Muscle layer of duodenum (tissue), 2 donors: ENCODE measurements at regions not wholly inside any gene's neighbourhood (a gene's known extent, or its start where the extent isn't known, plus 50 kb on each side); places are given as distances from the start of the nearest gene placed in this dataset.

Source experiments
- H3K27ac ChIP-seq: one replicate; pipeline ENCODE4 v1.7.0; 2013; ENCODE audit warnings: mild to moderate bottlenecking, low read length
- H3K27me3 ChIP-seq: one replicate; pipeline ENCODE4 v1.7.0; 2013; ENCODE audit warnings: low read depth, mild to moderate bottlenecking, control low read depth, low read length
- H3K36me3 ChIP-seq, 2 donors: one replicate each; pipeline ENCODE4 v1.7.0; 2013; ENCODE audit warnings: low read length in 2 of 2, control low read depth in 1 of 2, mild to moderate bottlenecking in 1 of 2; ENCODE audit not compliant: insufficient read depth in 2 of 2, control insufficient read depth in 1 of 2
- H3K4me1 ChIP-seq, 2 donors: one replicate each; pipeline ENCODE4 v1.7.0; 2013; ENCODE audit warnings: low read length in 2 of 2, mild to moderate bottlenecking in 2 of 2, control low read depth in 1 of 2, moderate library complexity in 1 of 2; ENCODE audit not compliant: insufficient read depth in 2 of 2, control insufficient read depth in 1 of 2
- H3K4me3 ChIP-seq, 2 donors: one replicate each; pipeline ENCODE4 v1.7.0; 2013; ENCODE audit warnings: low read length in 2 of 2, low read depth in 1 of 2, mild to moderate bottlenecking in 1 of 2
- H3K9me3 ChIP-seq, 2 donors: one replicate each; pipeline ENCODE4 v1.7.0; 2013; ENCODE audit warnings: low read length in 2 of 2, control low read depth in 1 of 2, mild to moderate bottlenecking in 1 of 2; ENCODE audit not compliant: control insufficient read depth in 1 of 2
- donor health status: healthy.

DNA sequence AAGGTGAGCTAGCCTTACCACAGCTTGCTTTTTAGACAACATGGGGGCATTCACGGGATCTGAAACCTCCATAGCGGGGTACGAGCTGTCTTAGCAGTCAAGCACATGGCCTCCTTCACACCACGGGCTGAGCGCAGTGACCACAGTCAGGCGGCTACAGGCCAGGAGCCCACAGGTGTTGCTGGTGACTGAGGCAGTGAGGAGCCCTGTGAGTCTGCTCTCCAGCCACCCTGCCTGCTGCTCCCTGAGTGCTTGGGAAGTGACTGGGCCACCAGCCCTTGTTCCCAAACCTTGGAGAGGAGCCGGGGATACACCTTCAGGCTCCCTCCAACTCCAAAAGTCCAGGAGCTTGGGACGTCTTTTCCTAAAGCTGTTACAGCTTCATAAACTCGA is 418.1 kb upstream of the MYT1L start:
- peaks cover 0 to 5% of the 10 kb centered on the region in 2 donors for H3K9me3 ChIP-seq
- peaks cover 0 to under 1% of the 10 kb centered on the region in 2 donors for H3K4me1 ChIP-seq

DNA sequence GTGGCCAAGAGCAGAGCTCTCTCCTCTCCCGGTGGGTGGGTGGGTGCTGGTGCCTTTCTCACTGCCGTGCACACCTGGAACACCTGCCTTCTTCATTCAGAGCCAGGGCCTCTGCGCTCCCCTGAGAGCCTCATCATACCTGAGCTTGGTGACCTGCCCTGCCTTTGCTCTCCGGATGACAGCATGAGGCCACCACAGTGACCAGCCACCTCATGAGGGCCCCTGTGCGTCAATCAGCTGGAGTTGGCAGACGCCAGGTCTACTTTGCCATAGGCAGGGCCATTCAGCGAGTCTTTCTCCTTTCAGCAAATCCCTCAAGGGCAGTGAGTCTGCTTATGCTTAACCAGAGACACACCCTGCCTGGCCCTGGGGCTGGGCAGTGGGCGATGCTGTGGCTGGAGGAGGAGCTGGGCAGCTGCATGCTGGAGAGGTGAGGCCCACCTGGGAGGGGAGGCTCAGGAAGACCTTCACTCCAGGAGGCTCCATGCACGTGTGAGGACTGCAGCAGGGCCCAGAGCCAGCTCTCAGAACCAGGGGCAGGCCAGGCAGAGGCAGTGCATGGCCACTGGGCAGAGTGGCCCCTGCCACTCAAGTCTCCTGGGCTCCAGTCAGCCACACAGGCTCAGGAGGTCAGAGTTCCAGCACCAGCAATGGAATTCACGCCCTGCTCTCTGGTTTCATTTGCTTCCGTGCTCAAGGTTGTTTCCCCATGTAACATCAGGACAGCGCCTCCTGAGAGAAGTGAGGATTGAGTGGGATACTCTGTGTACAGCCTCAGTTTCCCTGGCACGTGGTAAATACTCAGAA is 417.5 kb upstream of the MYT1L start:
- Histone ChIP-seq H3K36me3 (no peaks in the 10 kb centered on the region), H3K9me3 (peaks cover 0 to under 1% of the 10 kb centered on the region in 2 donors), H3K27ac (no peak overlapping the region), H3K27me3 (no peaks in the 10 kb centered on the region), H3K4me3 (no peak overlapping the region), H3K4me1 (peaks cover 0 to 7% of the 10 kb centered on the region in 2 donors)

More for the DNA sequence above, 418.1 kb upstream of the MYT1L start:
- H3K27ac ChIP-seq, result no peak overlapping the region
- no peaks in the 10 kb centered on the region for H3K27me3 ChIP-seq
- H3K36me3 ChIP-seq, result no peaks in the 10 kb centered on the region
- H3K4me3 ChIP-seq, result no peak overlapping the region

DNA sequence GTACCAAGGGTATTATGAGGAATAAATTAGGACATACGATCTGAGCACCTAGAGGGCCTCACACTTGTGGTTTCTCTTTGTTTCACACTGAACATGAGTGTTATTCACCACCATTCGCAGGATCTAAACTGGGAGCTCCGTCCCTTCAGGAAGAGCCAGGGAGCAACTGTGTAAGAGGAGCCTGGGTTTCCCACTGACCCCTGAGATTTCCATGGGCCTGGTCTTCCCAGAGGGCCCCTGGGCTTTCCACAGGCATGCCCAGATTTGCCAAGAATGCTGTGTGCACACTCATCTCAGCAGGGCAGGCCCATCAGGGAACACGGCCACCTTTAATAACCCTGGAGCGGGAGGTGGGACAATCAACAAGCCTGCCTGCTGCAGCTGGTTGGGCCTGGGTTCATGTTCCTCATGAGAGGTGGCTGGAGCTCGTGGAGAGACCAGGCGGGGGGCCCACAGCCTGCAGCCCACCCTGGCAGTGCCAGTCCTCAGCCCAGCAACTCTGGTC is 416.8 kb upstream of the MYT1L start:
- Histone ChIP-seq H3K4me1 (peaks cover 0 to 11% of the 10 kb centered on the region in 2 donors), H3K9me3 (no peaks in the 10 kb centered on the region), H3K4me3 (no peak overlapping the region), H3K36me3 (no peaks in the 10 kb centered on the region), H3K27me3 (no peaks in the 10 kb centered on the region), H3K27ac (no peak overlapping the region)

DNA sequence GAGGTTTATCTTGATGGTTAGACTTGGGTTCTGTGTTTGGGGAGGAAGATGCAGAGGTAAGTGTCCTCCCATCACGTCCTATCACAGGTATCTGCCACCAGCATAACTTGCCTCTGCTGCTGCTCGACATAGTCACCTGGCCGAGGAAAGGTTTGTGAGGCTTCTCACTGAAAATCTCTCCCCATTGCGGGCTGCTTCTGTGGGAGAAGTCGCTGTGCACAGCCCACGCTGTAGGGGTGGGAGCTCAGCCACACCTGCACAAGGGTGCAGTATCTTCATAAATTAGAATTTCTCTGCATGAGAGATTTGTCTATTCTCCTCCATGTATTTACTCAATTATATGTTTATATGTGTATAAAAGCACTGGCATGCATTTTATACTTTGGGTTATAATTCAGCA is 415.7 kb upstream of the MYT1L start:
- no peaks in the 10 kb centered on the region for H3K27me3 ChIP-seq
- H3K4me1 ChIP-seq, result peaks cover 0 to 11% of the 10 kb centered on the region in 2 donors
- no peak overlapping the region for H3K4me3 ChIP-seq

DNA sequence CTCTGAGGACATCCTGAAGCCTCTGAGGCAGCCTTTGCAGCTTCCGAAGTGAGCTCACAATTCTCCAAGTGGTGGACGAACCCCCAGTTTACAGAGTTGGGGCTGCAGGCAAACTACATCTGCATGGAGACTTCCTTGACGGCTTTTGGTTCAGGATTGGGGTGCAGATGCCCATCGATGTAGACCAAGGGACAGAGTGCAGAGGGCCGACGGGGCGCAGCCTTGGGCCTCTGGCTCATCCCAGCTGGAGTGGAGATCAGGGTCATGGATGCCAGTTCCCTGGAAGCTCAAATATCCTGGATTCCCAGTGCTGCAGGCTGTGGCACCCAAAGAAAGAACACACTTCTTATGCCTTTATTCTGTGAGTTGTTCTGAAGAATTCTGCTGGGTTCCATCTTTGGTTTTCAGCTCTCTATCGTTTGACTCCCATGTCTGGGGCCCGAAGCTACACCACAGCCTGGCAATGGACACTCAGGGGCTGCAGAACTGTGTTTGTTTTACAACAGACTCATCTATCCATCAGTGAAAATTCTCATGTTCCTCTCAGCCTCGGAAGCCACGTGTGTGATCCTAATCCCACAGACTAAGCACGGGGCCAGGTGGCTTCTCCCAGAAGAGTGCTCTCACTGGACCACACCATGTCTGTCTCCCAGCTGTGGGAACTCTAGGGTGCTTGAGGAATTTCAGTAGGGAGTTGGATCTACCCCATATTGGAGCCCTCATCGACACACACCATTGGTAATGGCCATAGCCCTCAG is 414.1 kb upstream of the MYT1L start:
- Histone ChIP-seq H3K27ac (no peak overlapping the region), H3K9me3 (no peaks in the 10 kb centered on the region), H3K27me3 (no peaks in the 10 kb centered on the region), H3K36me3 (no peaks in the 10 kb centered on the region), H3K4me1 (peaks cover 0 to 11% of the 10 kb centered on the region in 2 donors), H3K4me3 (no peak overlapping the region)

More for the DNA sequence above, 415.7 kb upstream of the MYT1L start:
- Histone ChIP-seq H3K27ac (no peak overlapping the region), H3K9me3 (no peaks in the 10 kb centered on the region), H3K36me3 (no peaks in the 10 kb centered on the region)

DNA sequence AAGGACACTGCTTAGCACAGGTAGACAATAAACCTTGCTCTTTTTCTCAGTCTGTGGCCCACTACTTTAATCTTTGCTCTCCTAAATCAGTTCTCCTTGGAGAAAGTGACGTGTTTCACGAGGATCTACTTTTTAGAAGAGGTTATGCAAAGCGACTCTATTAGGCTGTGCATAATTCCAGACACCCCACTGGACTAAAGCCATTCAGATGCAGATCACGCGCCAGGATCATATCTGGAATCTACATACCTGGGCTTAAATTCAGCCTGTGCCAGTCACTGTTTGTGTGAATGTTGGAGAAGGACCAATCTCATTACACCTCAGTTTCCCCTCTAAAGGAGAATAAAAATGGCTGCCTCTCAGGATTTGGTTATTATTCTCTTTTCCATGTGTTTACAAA is 413.0 kb upstream of the MYT1L start:
- Histone ChIP-seq H3K36me3 (no peaks in the 10 kb centered on the region), H3K27me3 (no peaks in the 10 kb centered on the region), H3K4me3 (no peak overlapping the region), H3K4me1 (peaks cover 0 to 11% of the 10 kb centered on the region in 2 donors), H3K9me3 (no peaks in the 10 kb centered on the region), H3K27ac (no peak overlapping the region)

DNA sequence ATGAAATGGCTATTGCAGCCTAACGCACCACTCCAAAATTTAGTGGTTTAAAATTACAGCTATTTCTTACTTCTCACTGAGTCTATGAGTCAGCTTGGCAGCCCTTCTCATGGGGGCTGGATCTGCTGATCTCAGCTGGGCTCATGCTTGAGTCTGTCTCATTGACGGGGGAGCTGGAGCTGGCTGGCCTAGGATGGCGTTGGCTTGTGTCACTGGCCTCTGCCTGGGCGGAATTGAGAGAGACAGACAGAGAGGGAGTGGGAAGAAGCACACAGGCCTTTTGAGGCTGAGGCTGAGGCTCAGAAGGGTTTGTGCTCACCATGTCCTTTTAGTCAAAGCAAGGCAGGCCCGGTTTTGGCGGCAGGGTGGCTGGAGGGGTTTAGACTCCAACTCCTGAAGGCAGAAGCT is 412.1 kb upstream of the MYT1L start:
- H3K27ac ChIP-seq, result no peak overlapping the region
- no peaks in the 10 kb centered on the region for H3K27me3 ChIP-seq
- no peaks in the 10 kb centered on the region for H3K9me3 ChIP-seq
- no peaks in the 10 kb centered on the region for H3K36me3 ChIP-seq
- no peak overlapping the region for H3K4me3 ChIP-seq
- H3K4me1 ChIP-seq, result peaks cover 0 to 11% of the 10 kb centered on the region in 2 donors

DNA sequence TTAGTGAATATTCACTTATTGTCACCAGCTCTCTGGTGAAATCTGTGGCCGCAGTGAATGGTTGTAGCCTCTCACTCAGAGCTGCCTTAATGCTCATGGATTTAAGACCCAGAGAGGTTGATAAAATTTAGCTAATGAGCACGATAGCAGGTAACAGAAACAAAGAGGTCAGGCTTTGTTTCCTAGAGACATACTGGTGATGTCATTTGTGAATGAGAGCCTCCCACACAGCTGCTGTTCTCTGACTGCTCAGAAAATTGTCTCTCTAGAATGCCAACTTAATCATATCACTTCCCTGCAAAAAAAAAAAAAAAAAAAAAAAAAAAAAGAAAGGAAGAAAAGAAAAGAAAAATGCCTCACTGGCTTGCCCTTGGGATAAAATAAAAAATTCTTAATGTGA is 411.7 kb upstream of the MYT1L start:
- Histone ChIP-seq H3K4me1 (peaks cover 0 to 11% of the 10 kb centered on the region in 2 donors), H3K27me3 (no peaks in the 10 kb centered on the region), H3K9me3 (no peaks in the 10 kb centered on the region), H3K36me3 (no peaks in the 10 kb centered on the region), H3K27ac (no peak overlapping the region), H3K4me3 (no peak overlapping the region)

DNA sequence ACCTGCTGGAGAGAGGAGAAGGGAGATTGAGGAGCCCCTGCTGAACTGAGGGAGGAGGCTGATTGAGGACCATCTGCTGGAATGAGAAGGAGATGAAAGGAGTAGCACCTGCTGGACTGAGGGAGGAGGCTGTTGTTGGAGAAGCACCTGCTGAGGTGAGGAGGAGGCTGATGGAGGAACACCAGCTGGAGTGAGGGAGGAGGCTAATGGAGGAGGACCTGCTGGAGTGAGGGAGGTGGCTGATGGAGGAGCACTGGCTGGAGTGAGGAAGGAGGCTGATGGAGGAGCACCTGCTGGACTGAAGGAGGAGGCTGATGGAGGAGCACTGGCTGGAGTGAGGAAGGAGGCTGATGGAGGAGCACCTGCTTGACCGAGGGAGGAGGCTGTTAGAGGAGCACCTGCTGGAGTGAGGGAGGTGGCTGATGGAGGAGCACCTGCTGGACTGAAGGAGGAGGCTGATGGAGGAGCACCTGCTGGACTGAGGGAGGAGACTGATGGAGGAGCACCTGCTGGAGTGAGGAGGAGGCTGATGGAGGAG is 409.2 kb upstream of the MYT1L start:
- Histone ChIP-seq H3K36me3 (no peaks in the 10 kb centered on the region), H3K4me3 (no peak overlapping the region), H3K27ac (no peak overlapping the region), H3K9me3 (no peaks in the 10 kb centered on the region), H3K4me1 (peaks cover 0 to 11% of the 10 kb centered on the region in 2 donors), H3K27me3 (no peaks in the 10 kb centered on the region)

DNA sequence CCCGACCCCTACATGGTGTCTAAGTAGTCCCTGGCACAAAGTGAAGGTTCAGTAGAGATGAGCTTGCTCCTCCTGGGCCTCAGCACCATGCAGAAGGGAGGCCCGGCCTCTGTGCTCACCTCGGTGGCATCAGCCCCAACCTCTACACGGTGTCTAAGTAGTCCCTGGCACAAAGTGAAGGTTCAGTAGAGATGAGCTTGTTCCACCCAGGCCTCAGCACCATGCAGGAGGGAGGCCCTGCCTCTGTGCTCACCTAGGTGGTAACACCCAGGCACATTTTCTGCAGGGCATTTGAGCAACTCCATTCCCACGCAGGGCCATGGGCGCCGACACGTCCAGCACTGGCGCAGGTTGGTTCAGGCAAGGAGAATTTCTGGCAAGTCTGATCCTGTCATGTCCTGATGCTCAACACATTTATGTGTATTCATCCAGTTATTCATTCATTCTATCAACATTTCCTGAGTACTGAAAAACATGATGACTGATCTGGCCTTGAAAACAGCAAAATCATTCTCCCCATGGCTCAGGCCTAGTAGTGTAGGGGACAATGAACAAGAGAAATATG is 408.2 kb upstream of the MYT1L start:
- H3K4me1 ChIP-seq, result peaks cover 0 to 11% of the 10 kb centered on the region in 2 donors
- no peak overlapping the region for H3K4me3 ChIP-seq
- H3K36me3 ChIP-seq, result no peaks in the 10 kb centered on the region
- no peaks in the 10 kb centered on the region for H3K9me3 ChIP-seq
- no peaks in the 10 kb centered on the region for H3K27me3 ChIP-seq
- H3K27ac ChIP-seq, result no peak overlapping the region

DNA sequence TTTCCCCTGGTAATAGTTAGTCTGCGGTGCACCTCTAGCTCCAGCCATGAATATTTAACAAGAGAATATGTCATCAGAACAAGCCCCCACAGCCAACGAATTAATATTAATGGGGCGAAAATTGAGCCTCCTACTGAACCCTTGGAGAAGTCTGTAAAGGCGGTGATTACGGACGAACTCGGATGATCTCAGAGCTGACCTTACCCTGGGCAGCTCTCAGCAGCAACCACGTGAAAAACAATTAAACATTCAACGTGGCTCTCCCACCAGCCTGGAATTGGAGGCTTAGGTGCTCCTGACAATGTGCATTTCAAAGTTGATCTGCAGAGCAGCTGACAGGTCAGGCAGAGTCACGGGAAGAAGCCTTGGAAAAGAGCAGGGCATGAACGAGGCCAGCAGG is 407.6 kb upstream of the MYT1L start:
- Histone ChIP-seq H3K36me3 (no peaks in the 10 kb centered on the region), H3K9me3 (no peaks in the 10 kb centered on the region), H3K4me1 (peaks cover 0 to 5% of the 10 kb centered on the region in 2 donors), H3K27me3 (no peaks in the 10 kb centered on the region), H3K4me3 (no peak overlapping the region), H3K27ac (no peak overlapping the region)
